Brain microvascular endothelial cell (primary cell): ENCODE measurements at regions not wholly inside any gene's neighbourhood (a gene's known extent, or its start where the extent isn't known, plus 50 kb on each side); places are given as distances from the start of the nearest gene placed in this dataset.

Source experiments
- DNase-seq: peaks from one replicate; pipeline ENCODE4 v3.0.0-alpha.2; 2020
- H3K27ac ChIP-seq: fragments of 250-450 bp; sonication (Bioruptor Pico); 2 replicates; pipeline ENCODE4 v1.5.1; 2020; ENCODE audit warnings: mild to moderate bottlenecking, moderate library complexity
- H3K27me3 ChIP-seq: fragments of 250-450 bp; sonication (Bioruptor Pico); replicated peaks from 2 replicates; pipeline ENCODE4 v1.5.1; 2020; ENCODE audit warnings: mild to moderate bottlenecking
- H3K36me3 ChIP-seq: fragments of 250-450 bp; sonication (Bioruptor Pico); replicated peaks from 2 replicates; pipeline ENCODE4 v1.5.1; 2020; ENCODE audit warnings: mild to moderate bottlenecking
- H3K4me3 ChIP-seq: 2 replicates; pipeline ENCODE4 v1.5.1; 2011; ENCODE audit warnings: low read depth, mild to moderate bottlenecking, control low read depth, low read length, moderate library complexity
- CTCF ChIP-seq: IDR thresholded peaks from 2 replicates; pipeline ENCODE4 v1.5.1; 2011; ENCODE audit warnings: low read depth, mild to moderate bottlenecking, moderate library complexity, low read length, control low read depth, inconsistent platforms; ENCODE audit errors: missing control alignments
- in situ Hi-C: cut with HindIII; loops from 2 replicates; pipeline ENCODE4 v1.10.0; 2017; ENCODE audit warnings: low sequenced_read_pairs, low pct_ligation_motif_present

- in situ Hi-C loops = no loop called here
- no peak overlapping the region for H3K4me3 ChIP-seq
- no peaks in the 10 kb centered on the region for H3K36me3 ChIP-seq
- no peak overlapping the region for H3K27ac ChIP-seq
- no peaks in the 10 kb centered on the region for H3K27me3 ChIP-seq
- no peak for DNase-seq
- TF ChIP-seq CTCF = no peak
Observed at GRCh38 chr2:134122610-134123009, 131.3 kb upstream of the MGAT5 start.

- in situ Hi-C loops = no loop called here
- TF ChIP-seq CTCF = no peak
- H3K36me3 ChIP-seq = no peaks in the 10 kb centered on the region
- no peaks in the 10 kb centered on the region for H3K27me3 ChIP-seq
- H3K4me3 ChIP-seq = no peak overlapping the region
- DNase-seq = no peak
- no peak overlapping the region for H3K27ac ChIP-seq
Observed at GRCh38 chr2:134123332-134123731, 130.5 kb upstream of the MGAT5 start.

DNA sequence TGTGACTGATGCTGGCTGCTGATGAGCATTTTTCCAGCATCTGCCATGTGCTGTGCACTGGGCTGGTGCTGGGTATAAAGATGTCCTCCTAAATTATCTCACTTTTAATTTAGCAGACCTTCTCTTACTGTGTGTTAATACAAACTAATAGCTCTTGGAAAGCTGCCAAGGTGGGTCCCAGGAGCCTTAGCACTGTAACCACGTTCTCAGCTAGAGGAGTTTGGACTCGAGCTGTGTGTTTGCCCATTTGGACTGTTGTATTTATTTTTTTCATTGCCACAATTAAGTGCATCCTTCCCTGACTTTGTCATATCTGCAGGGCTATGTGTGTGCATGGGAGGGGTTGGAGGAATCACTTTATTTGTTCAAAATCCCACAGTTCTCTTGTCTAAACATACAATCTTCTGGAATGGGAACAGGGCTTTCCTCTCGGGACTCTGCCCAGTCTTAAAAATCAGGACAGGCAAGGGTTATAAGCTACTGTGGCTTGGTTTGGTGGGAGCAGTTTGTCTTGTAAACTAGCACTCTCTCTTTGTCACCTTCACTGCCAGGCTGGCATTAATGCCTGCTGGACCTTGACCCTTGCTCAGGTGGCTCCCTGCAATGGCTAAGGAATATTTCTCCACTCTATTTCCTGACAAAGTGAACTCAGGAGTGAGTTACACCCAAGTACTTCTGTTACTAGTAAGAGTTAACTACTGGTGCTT, 129.7 kb upstream of the MGAT5 start:
- Histone ChIP-seq H3K4me3 (no peak overlapping the region), H3K36me3 (no peaks in the 10 kb centered on the region), H3K27me3 (no peaks in the 10 kb centered on the region), H3K27ac (no peak overlapping the region)
- no peak for TF ChIP-seq CTCF
- DNase-seq = no peak
- in situ Hi-C loops = no loop called here

- in situ Hi-C loops = no loop called here
- no peak for TF ChIP-seq CTCF
- no peak for DNase-seq
Observed at GRCh38 chr2:134127496-134127895, 126.4 kb upstream of the MGAT5 start.

GRCh38 chr2:134128746-134129145, 125.1 kb upstream of the MGAT5 start:
- no peak overlapping the region for H3K4me3 ChIP-seq
- no peak for TF ChIP-seq CTCF
- H3K27ac ChIP-seq = no peak overlapping the region
- no peaks in the 10 kb centered on the region for H3K36me3 ChIP-seq
- in situ Hi-C loops = no loop called here
- no peaks in the 10 kb centered on the region for H3K27me3 ChIP-seq
- no peak for DNase-seq

More at GRCh38 chr2:134127496-134127895, 126.4 kb upstream of the MGAT5 start:
- no peak overlapping the region for H3K27ac ChIP-seq
- H3K27me3 ChIP-seq = no peaks in the 10 kb centered on the region
- no peaks in the 10 kb centered on the region for H3K36me3 ChIP-seq
- no peak overlapping the region for H3K4me3 ChIP-seq

GRCh38 chr2:134129900-134130537, 123.9 kb upstream of the MGAT5 start:
- TF ChIP-seq CTCF = no peak
- Histone ChIP-seq H3K4me3 (no peak overlapping the region), H3K36me3 (no peaks in the 10 kb centered on the region), H3K27me3 (no peaks in the 10 kb centered on the region), H3K27ac (no peak overlapping the region)
- DNase-seq = no peak
- in situ Hi-C loops = no loop called here
